Glomerular visceral epithelial cell (primary cell): ENCODE measurements at regions not wholly inside any gene's neighbourhood (a gene's known extent, or its start where the extent isn't known, plus 50 kb on each side); places are given as distances from the start of the nearest gene placed in this dataset.

Experiments
- DNase-seq: peaks from one replicate; pipeline ENCODE4 v3.0.0-alpha.2; 2016; ENCODE audit errors: extremely low spot score

- DNase-seq, result no peak
Measured at GRCh38 chr2:145725876-145726275, 1206.0 kb upstream of the ZEB2 start.

- peak; percentile 21 for DNase-seq
Measured at GRCh38 chr2:145724311-145724898, 1204.5 kb upstream of the ZEB2 start.

GRCh38 chr2:145723872-145724271 is 1204.0 kb upstream of the ZEB2 start:
- no peak for DNase-seq

DNA sequence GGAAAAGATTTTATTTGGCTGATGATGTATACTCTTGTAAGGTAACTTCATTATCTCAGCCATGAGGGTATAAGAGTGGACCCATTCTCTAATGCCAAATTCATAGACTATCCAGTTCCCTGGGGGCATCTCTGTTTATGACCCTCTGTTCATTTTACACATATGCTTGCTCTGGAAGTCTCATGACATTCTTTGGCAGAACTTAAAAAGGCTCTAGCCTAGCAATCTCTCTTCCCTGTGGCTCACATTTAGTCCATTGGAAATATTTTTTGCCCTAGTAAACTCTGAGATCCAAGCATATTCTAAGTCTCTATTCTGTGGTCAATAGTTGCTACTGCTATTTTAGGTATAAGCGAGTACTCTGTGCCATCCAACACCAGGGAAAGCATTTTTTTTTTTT is 1201.8 kb upstream of the ZEB2 start:
- no peak for DNase-seq

GRCh38 chr2:145715601-145716000 is 1195.7 kb upstream of the ZEB2 start:
- no peak for DNase-seq

- no peak for DNase-seq
Measured at GRCh38 chr2:145710303-145710702, 1190.4 kb upstream of the ZEB2 start.

GRCh38 chr2:145702305-145702704 is 1182.4 kb upstream of the ZEB2 start:
- DNase-seq, result no peak

DNA sequence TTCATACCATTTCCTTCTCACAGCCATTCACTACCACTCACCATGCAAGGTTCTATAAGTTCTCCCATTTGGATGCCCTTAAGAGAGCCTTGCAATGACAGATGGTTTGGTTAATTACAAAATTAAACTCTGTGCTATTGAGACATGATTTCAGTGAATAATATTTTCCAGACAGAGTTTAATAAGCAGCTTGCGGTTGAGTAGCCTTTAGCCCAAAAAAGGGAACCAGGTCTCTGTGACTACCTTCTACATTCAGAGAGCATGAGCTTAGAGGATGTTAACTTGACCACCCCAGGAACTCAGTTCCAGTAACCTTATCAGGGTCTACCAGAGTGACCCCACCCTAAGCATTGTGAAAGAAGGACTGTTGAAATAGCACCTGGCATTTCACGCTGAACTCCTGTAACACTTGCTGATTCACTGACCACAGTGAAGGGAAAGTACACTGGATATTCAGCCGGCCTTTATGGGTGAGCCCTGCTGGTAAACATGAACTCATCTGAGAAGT is 1173.1 kb upstream of the ZEB2 start:
- peak; percentile 70 for DNase-seq

GRCh38 chr2:145691659-145692058 is 1171.7 kb upstream of the ZEB2 start:
- no peak for DNase-seq

- DNase-seq, result no peak
Measured at GRCh38 chr2:145690183-145690778, 1170.4 kb upstream of the ZEB2 start.

DNA sequence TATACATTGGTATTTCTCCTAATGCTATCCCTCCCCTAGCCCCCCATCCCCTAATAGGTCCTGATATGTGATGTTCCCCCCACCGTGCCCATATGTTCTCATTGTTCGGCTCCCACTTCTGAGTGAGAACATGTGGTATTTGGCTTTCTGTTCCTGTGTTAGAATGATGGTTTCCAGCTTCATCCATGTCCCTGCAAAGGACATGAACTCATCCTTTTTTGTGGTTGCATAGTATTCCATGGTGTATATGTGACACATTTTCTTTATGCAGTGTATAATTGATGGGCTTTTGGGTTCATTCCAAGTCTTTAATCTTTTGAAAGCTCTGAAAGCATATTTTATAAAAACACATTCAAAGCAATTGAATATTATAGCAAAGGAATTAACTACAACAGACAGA is 1169.4 kb upstream of the ZEB2 start:
- no peak for DNase-seq

- no peak for DNase-seq
Measured at GRCh38 chr2:145688156-145688555, 1168.2 kb upstream of the ZEB2 start.

- DNase-seq, result no peak
Measured at GRCh38 chr2:145687442-145688134, 1167.7 kb upstream of the ZEB2 start.

- DNase-seq, result no peak
Measured at GRCh38 chr2:145685383-145686050, 1165.6 kb upstream of the ZEB2 start.

- DNase-seq, result no peak
Measured at GRCh38 chr2:145682546-145683157, 1162.7 kb upstream of the ZEB2 start.

GRCh38 chr2:145680276-145680675 is 1160.4 kb upstream of the ZEB2 start:
- DNase-seq, result no peak

DNA sequence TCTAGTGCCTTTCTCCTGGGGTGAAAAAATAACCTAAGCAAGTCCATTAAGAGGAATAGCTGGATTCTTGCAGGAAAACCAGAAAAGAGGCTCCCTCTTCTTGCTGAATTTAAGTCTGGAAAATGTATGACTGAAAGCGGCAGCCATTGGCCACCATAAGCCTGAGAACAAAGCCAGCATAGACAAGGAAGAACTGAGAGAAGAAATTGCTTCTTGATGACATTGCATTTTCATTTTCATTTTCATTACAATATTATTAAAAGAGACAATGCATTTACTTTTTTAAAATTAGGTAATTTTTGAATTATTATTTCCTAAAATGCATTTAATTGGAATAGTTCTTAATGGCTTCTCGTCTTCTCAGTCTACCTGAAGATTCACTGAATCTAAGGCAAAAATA is 1157.5 kb upstream of the ZEB2 start:
- DNase-seq, result no peak

- DNase-seq, result no peak
Measured at GRCh38 chr2:145674705-145675104, 1154.8 kb upstream of the ZEB2 start.

- DNase-seq, result no peak
Measured at GRCh38 chr2:145669301-145669700, 1149.4 kb upstream of the ZEB2 start.

GRCh38 chr2:145666552-145666951 is 1146.6 kb upstream of the ZEB2 start:
- no peak for DNase-seq

DNA sequence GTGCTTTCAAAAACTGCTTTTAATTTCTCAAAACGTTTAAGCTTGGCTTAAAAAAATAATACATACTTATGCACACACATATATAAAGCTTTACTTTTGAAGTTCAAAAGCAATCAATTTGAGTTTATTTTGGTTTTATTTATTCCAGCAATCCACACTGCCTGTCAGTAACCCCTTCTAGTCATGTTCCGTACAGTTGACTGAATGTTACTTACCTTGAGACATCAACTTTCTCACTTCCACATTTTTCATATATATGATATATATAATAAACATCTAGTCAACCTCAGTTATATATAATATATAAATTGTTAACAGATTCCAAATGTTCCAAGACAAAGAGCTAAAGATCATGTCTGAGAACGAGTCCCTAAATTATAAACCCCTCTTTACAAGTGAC is 1137.3 kb upstream of the ZEB2 start:
- DNase-seq, result no peak

- DNase-seq, result no peak
Measured at GRCh38 chr2:145655165-145655765, 1135.3 kb upstream of the ZEB2 start.
